Activated CD8-positive, alpha-beta memory T cell treated with anti-CD3 and anti-CD28 coated beads, Interleukin-2, amount 10 ng/mL, durations not matched to agents 7 days and 5 days (primary cell): ENCODE measurements at regions not wholly inside any gene's neighbourhood (a gene's known extent, or its start where the extent isn't known, plus 50 kb on each side); places are given as distances from the start of the nearest gene placed in this dataset.
"Not testable (repeated sequence)": the region's sequence is repeated elsewhere in the genome, so short reads cannot be mapped to it uniquely, and the experiment has no call there.

Source experiments
- ATAC-seq: fragments of 150-1000 bp; cut with Tn5 transposase; one replicate; pipeline ENCODE4 v1.10.0; 2021; ENCODE audit warnings: moderate library complexity
- CTCF ChIA-PET: fragments of 350-600 bp; sonication (Branson Sonifier 250); formaldehyde crosslinking; loops from one replicate; lab custom pipeline; 2021; ENCODE audit warnings: antibody characterized with exemption; lab: Charles Lee
- DNase-seq: peaks from one replicate; pipeline ENCODE4 v3.0.0-alpha.2; 2020
- H3K27ac Mint-ChIP-seq: one replicate; pipeline ENCODE4 v1.8.0; 2021; ENCODE audit warnings: mild to moderate bottlenecking, mixed read lengths
- H3K27me3 Mint-ChIP-seq: one replicate; pipeline ENCODE4 v1.8.0; 2021; ENCODE audit warnings: mixed read lengths
- H3K36me3 Mint-ChIP-seq: one replicate; pipeline ENCODE4 v1.8.0; 2021; ENCODE audit warnings: mild to moderate bottlenecking, mixed read lengths
- H3K4me1 Mint-ChIP-seq: one replicate; pipeline ENCODE4 v1.8.0; 2021; ENCODE audit warnings: mixed read lengths
- H3K4me3 Mint-ChIP-seq: one replicate; pipeline ENCODE4 v1.8.0; 2021; ENCODE audit warnings: mild to moderate bottlenecking, moderate library complexity, mixed read lengths
- H3K9me3 Mint-ChIP-seq: one replicate; pipeline ENCODE4 v1.8.0; 2022; ENCODE audit warnings: low read depth, mixed read lengths

DNA sequence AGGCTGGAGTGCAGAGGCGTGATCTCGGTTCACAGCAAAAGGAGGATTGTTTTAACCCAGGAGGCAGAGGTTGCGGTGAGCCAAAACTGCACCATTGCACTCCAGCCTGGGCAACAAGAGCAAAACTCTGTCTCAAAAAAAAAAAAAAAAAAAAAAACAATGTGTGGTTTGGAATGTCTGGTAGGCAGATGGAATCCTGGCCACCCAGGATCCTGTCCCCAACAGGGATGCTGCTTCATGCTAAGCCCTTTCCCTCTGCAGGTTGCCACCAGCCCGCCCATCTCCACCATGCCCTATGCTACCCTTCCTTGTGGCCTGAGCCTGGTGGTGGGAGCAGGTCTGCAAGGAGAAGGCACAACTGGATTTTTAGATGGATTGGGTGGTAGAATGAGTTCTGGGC is 129.7 kb upstream of the HAND1 start:
- Mint-ChIP-seq H3K27me3 (peaks cover 80% of the 10 kb centered on the region), H3K27ac (no peak overlapping the region), H3K4me3 (no peak overlapping the region), H3K9me3 (no peaks in the 10 kb centered on the region), H3K36me3 (no peaks in the 10 kb centered on the region), H3K4me1 (peaks cover 6% of the 10 kb centered on the region)
- DNase-seq: no peak
- ATAC-seq: no peak
- CTCF ChIA-PET: no interaction called here

DNA sequence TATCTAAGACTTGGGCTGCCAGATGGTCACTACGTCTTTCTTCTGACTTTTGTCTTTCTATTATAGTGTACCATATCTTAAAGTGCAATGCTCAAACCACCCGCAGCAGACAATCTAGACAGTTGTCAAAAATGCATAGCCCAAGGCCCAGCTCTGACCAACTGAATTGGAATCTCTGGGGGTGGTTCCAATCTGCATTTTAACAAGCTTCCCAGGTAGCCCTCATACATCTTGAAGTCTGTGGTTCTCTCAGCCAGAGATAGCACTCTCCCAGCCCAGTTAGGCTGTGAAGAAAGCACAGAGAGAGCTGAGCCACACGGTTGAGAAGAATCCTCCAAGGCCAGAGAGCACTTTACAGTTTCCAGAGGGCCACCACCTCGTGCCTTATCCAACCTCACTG is 128.2 kb upstream of the HAND1 start:
- Mint-ChIP-seq H3K27ac (no peak overlapping the region), H3K36me3 (no peaks in the 10 kb centered on the region), H3K4me3 (no peak overlapping the region), H3K9me3 (no peaks in the 10 kb centered on the region), H3K4me1 (peaks cover 1% of the 10 kb centered on the region), H3K27me3 (peaks cover 75% of the 10 kb centered on the region)
- no peak for DNase-seq
- CTCF ChIA-PET: no interaction called here
- ATAC-seq: no peak

DNA sequence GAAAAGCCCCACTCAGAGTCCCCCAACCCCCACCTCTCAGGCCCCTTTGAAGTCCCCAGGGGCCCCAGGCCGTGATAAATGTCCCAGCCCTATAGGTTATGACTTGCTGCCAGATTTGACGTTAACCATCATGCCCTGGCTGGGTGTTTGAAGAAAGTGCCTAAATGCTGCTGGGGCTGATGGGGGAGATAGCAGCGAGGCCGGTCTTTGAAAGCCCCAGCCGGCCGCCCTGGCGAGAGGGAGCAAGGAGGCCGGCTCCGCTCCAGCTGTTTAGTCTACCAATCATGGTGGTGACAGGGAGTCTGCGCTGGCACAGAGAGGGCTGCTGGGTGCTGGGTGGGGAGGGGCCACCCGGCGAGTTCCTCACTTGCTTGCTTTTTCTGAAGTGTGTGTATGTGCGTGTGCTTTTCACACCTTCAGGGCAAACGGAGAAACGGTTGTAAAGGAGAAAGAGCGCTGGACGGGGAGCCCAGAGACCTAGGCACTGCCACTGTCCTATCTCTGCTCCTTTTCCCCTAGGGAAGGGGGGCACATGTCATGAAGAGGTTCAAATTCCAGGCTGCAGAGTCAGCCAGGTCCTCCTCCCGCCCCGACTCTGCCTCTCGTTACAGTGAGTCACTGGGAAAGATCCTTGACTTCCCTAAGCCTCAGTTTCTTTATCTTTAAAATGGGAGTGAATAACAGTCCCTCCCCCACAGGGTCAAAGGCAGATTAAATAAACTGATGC is 126.1 kb upstream of the HAND1 start:
- H3K27me3 Mint-ChIP-seq: peaks cover 54% of the 10 kb centered on the region

DNA sequence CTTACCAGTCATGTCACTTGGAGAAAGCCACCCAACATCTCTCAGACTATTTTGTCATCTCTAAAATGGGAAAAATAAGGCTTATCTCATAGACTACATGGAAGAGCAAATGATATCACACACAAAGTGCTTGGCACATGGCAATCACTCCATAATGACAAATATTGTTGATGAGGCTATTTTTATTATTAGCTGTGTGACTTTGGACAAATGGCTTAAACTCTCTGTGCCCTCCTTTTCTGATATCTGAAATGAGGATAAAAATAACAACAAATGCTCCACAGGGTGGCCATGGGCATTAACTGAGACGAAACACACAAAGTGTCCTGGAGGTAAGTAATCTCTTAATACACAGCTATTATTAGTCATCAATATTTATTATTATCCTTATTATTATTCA is 125.5 kb upstream of the HAND1 start:
- CTCF ChIA-PET: interaction anchor here (1.5 kb wide), 1 partner anchor 143 kb away, joined by 3 read pairs; no protein-coding TSS in a partner anchor
- Mint-ChIP-seq H3K4me3 (no peak overlapping the region), H3K9me3 (no peaks in the 10 kb centered on the region), H3K4me1 (no peaks in the 10 kb centered on the region), H3K27ac (no peak overlapping the region), H3K36me3 (no peaks in the 10 kb centered on the region), H3K27me3 (peaks cover 52% of the 10 kb centered on the region)
- no peak for DNase-seq
- no peak for ATAC-seq

More for the DNA sequence above, 126.1 kb upstream of the HAND1 start:
- H3K4me1 Mint-ChIP-seq: no peaks in the 10 kb centered on the region
- ATAC-seq (no peak), DNase-seq (no peak)
- no peak overlapping the region for H3K4me3 Mint-ChIP-seq
- no peaks in the 10 kb centered on the region for H3K36me3 Mint-ChIP-seq
- H3K27ac Mint-ChIP-seq: no peak overlapping the region
- H3K9me3 Mint-ChIP-seq: no peaks in the 10 kb centered on the region
- CTCF ChIA-PET: interaction anchor here (1.5 kb wide), 1 partner anchor 144 kb away, joined by 3 read pairs; no protein-coding TSS in a partner anchor

DNA sequence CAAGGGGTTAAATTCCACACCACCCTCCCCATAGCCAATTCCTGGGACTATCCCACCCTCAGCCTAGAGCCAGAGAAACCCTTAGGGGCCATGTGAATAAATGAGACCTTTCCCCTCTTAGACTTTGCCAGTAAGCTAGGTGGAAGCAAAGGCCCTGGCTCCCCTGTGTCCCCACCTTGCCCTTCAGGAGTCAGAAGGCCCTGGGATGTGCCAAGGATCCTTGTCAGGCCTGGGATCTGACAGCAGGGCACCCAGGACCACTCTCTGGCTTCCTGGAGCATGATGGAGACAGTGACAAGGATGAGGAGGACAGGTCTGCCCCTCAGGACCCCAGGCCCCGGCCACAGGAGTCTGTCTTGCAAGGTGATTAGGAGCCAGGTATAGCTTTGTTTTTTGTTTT is 125.0 kb upstream of the HAND1 start:
- no peak overlapping the region for H3K27ac Mint-ChIP-seq
- H3K4me3 Mint-ChIP-seq: no peak overlapping the region
- no peaks in the 10 kb centered on the region for H3K9me3 Mint-ChIP-seq
- no peaks in the 10 kb centered on the region for H3K4me1 Mint-ChIP-seq
- ATAC-seq (no peak), DNase-seq (no peak)
- peaks cover 53% of the 10 kb centered on the region for H3K27me3 Mint-ChIP-seq
- CTCF ChIA-PET: interaction anchor here (1.5 kb wide), 1 partner anchor 143 kb away, joined by 3 read pairs; no protein-coding TSS in a partner anchor
- H3K36me3 Mint-ChIP-seq: no peaks in the 10 kb centered on the region

DNA sequence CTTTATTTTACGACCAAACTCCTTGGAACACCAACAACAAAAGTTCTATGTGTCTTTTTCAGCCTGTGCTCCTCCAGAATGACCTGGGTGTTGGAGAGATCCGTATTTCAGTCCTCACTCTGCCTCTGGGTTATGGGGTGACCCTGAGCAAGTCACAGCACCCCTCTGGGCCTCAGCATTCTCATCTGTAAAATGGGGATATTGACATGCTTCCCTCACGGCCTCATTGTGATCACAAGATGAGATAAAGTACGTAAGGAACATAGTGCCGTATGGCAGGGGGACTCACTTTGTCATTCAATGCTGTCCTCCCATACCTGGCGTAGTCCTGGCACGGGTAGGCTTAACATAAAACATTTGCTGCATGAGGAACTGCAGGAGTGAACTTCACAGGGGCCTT is 123.0 kb upstream of the HAND1 start:
- CTCF ChIA-PET: no interaction called here
- Mint-ChIP-seq H3K9me3 (no peaks in the 10 kb centered on the region), H3K27ac (no peak overlapping the region), H3K4me1 (no peaks in the 10 kb centered on the region), H3K4me3 (no peak overlapping the region), H3K36me3 (no peaks in the 10 kb centered on the region), H3K27me3 (peaks cover 43% of the 10 kb centered on the region)
- ATAC-seq: no peak
- no peak for DNase-seq

DNA sequence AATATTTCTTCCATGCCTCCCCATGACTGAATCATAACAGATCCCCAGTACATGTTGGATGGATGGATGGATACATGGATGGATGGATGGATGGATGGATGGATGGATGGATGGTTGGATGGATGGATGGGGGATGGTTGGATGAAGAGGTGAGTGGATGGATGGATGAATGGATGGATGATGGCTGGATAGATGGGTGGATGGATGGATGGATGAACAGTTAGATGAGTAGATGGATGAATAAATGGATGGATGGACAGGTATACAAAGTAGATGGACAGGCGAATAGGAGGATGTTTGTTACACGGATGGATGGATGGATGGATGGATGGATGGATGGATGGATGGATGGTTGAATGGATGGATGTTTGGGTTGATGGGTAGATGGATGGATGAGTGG is 120.0 kb upstream of the HAND1 start:
- CTCF ChIA-PET: no interaction called here
- Mint-ChIP-seq H3K9me3 (no peaks in the 10 kb centered on the region), H3K27me3 (peaks cover 22% of the 10 kb centered on the region), H3K4me3 (no peak overlapping the region), H3K36me3 (no peaks in the 10 kb centered on the region), H3K4me1 (no peaks in the 10 kb centered on the region), H3K27ac (no peak overlapping the region)
- ATAC-seq: no peak
- DNase-seq: no peak

DNA sequence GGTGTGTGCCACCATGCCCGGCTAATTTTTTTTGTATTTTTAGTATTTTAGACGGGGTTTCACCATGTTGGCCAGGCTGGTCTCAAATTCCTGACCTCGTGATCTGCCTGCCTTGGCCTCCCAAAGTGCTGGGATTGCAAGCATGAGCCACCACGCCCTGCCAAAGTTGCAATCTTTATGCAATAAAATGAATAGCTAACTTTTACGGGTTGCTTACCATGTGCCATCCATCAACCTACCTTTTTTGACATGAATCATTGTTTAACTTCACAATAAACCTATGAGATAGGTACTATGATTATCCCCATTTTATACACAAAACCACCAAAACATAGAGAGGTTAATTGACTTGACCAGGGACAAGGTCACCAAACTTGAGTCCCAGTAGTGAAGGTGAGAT is 118.8 kb upstream of the HAND1 start:
- CTCF ChIA-PET: interaction anchor here (0.9 kb wide), 1 partner anchor 14 kb away, joined by 3 read pairs; no protein-coding TSS in a partner anchor
- H3K27ac Mint-ChIP-seq, H3K36me3 Mint-ChIP-seq, ATAC-seq, DNase-seq, H3K4me3 Mint-ChIP-seq, H3K4me1 Mint-ChIP-seq, H3K9me3 Mint-ChIP-seq: not testable (repeated sequence)
- peaks cover 17% of the 10 kb centered on the region for H3K27me3 Mint-ChIP-seq

DNA sequence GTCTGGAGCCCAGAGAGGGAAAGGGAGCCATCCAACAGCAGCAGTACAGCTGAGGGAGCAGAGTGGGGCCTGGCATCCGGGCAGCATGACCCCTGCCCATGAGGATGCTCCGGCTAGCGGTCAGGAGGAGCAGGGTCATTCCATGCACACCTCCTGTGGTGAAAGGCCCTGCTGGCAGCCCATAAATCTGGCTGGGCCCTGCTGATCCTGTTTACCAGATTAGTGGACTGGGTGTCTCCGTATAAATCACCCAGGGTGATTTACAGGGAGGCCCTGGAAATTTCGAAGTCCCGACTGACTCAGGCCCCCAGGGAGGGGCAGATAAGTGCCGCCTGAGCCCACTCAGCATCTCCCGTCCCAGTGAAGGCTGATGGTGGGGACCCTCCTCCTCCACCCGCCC is 117.6 kb upstream of the HAND1 start:
- ATAC-seq: no peak
- CTCF ChIA-PET: no interaction called here
- H3K9me3 Mint-ChIP-seq: no peaks in the 10 kb centered on the region
- no peaks in the 10 kb centered on the region for H3K4me1 Mint-ChIP-seq
- H3K4me3 Mint-ChIP-seq: no peak overlapping the region
- H3K27ac Mint-ChIP-seq: no peak overlapping the region
- peaks cover 15% of the 10 kb centered on the region for H3K27me3 Mint-ChIP-seq
- DNase-seq: no peak
- H3K36me3 Mint-ChIP-seq: no peaks in the 10 kb centered on the region

DNA sequence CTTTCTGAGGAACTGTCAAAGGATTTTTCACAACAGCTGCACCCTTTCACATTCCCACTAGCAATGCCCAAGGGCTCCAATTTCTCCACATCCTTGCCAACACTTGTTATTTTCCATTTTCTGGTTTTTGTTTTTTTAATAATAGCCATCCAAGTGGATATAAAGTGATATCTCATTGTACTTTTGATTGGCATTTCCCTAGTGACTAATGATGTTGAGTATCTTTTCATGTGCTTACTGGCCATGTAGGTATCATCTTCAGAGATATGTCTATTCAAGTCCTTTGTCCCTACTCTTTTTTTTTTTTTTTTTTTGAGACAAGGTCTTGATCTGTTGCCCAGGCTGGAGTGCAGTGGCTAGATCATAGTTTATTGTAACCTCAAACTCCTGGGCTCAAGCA is 115.8 kb upstream of the HAND1 start:
- Mint-ChIP-seq H3K36me3 (no peaks in the 10 kb centered on the region), H3K4me3 (no peak overlapping the region), H3K27ac (no peak overlapping the region), H3K27me3 (peaks cover 14% of the 10 kb centered on the region), H3K4me1 (no peaks in the 10 kb centered on the region), H3K9me3 (no peaks in the 10 kb centered on the region)
- CTCF ChIA-PET: no interaction called here
- DNase-seq: no peak
- ATAC-seq: no peak

DNA sequence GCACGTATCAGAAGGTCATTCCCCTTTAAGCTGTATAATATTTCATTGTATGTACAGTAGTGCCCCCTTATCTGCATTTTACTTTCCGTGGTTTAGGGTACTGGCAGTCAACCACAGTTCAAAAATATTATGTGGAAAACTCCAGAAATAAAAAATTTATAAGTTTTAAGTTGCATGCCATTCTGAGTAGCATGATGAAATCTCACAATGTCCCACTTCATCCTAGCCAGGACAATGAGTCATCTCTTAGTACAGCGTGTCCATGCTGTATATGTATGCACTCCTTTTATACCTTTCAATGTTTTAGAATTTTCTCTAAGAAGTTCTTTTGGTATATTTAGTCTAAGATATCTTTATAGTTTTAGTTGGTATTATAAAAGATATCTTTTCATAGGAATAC is 115.0 kb upstream of the HAND1 start:
- no peak overlapping the region for H3K4me3 Mint-ChIP-seq
- no peaks in the 10 kb centered on the region for H3K9me3 Mint-ChIP-seq
- ATAC-seq: no peak
- CTCF ChIA-PET: no interaction called here
- no peak overlapping the region for H3K27ac Mint-ChIP-seq
- H3K4me1 Mint-ChIP-seq: no peaks in the 10 kb centered on the region
- DNase-seq: no peak
- no peaks in the 10 kb centered on the region for H3K36me3 Mint-ChIP-seq
- H3K27me3 Mint-ChIP-seq: peaks cover 9% of the 10 kb centered on the region

DNA sequence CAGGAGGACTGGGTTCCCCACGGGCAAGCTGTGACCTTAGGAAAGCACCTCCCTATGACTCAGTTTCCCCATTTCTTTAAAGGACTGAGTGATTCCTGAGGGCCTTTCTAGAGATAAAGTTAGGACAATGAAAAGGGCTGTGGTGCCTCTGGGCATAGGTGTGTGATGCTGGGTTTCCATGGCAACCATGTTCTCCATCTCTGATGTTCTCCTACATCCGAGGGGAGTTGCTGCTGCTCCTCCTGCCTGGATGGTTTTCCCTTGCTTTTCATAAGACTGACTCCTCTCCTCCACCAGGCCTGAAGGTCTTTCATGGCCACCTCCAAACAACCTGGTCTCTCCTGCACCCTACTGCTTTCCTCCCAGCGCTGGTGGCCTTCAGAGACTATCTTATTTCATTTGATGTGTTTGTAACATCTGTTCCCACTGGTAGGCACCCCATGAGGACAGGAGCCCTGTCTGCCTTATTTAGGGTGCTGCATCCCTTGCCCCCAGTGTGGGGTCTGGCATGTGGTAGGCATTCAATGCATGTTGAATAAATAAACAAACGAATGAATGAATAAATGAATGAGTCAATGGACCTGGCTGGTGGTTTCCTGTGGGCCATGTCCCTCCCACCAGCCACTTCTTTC is 112.2 kb upstream of the HAND1 start:
- Mint-ChIP-seq H3K36me3 (no peaks in the 10 kb centered on the region), H3K27ac (no peak overlapping the region), H3K9me3 (no peaks in the 10 kb centered on the region), H3K4me3 (no peak overlapping the region), H3K27me3 (peaks cover 14% of the 10 kb centered on the region), H3K4me1 (no peaks in the 10 kb centered on the region)
- DNase-seq (no peak), ATAC-seq (no peak)
- CTCF ChIA-PET: no interaction called here

DNA sequence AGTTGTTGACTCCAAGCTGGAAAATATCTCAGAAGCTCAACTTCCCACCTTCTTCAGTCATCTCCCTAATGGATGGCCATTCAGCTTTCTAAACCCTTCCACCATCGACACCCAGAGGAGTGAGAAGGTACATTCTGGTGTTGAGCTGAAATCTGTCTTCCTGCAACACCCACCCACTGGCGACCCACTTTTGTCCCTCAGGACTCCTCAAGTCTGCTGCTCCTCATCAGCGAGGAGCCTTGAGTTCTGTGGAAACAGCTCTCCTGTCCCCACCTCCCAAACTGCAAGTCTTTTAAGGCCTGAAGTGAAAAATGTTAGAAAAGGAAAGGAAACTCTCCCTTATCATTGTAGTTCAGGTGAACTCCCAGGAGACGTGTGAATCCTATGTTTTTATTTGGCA is 111.5 kb upstream of the HAND1 start:
- H3K27me3 Mint-ChIP-seq: peaks cover 18% of the 10 kb centered on the region
- H3K9me3 Mint-ChIP-seq: no peaks in the 10 kb centered on the region
- CTCF ChIA-PET: no interaction called here
- DNase-seq (no peak), ATAC-seq (no peak)
- no peaks in the 10 kb centered on the region for H3K4me1 Mint-ChIP-seq
- H3K4me3 Mint-ChIP-seq: no peak overlapping the region
- H3K27ac Mint-ChIP-seq: no peak overlapping the region
- no peaks in the 10 kb centered on the region for H3K36me3 Mint-ChIP-seq

DNA sequence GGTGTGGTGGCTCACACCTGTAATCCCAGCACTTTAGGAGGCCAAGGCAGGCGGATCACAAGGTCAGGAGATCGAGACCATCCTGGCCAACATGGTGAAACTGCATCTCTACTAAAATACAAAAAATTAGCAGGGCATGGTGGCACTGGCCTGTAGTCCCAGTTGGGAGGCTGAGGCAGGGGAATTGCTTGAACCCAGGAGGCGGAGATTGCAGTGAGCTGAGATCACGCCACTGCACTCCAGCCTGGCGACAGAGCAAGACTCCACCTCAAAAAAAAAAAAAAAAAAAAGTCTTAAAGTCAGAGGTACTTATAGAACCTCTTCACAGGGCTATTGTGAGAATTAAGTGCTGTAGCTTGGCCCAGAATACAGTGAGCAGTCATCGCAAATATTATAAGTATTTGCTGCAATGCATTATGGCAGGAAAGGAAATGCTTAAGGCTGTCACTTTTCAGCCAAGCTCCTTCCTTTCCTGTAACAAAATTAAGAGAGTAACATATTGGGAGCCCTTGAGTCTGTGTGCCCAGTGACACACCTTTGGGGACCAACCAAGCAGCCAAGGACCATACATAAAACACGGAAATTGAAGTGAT is 110.9 kb upstream of the HAND1 start:
- H3K4me1 Mint-ChIP-seq, H3K9me3 Mint-ChIP-seq, H3K27ac Mint-ChIP-seq, H3K4me3 Mint-ChIP-seq, ATAC-seq, DNase-seq, H3K36me3 Mint-ChIP-seq: not testable (repeated sequence)
- CTCF ChIA-PET: interaction anchor here (0.9 kb wide), 1 partner anchor 122 kb away, joined by 3 read pairs; no protein-coding TSS in a partner anchor
- H3K27me3 Mint-ChIP-seq: peaks cover 21% of the 10 kb centered on the region
